MG63 (cell line): ENCODE measurements at regions not wholly inside any gene's neighbourhood (a gene's known extent, or its start where the extent isn't known, plus 50 kb on each side); places are given as distances from the start of the nearest gene placed in this dataset.

Experiments used
- DNase-seq: peaks from one replicate; pipeline ENCODE4 v3.0.0-alpha.2; 2020
- H3K27me3 ChIP-seq: fragments of 250-450 bp; sonication (Bioruptor Pico); 2 replicates; pipeline ENCODE4 v1.5.1; 2020; ENCODE audit warnings: mild to moderate bottlenecking, moderate library complexity
- H3K36me3 ChIP-seq: fragments of 250-450 bp; sonication (Bioruptor Pico); 2 replicates; pipeline ENCODE4 v1.5.1; 2020; ENCODE audit warnings: mild to moderate bottlenecking, moderate library complexity
- H3K4me3 ChIP-seq: fragments of 250-450 bp; sonication (Bioruptor Pico); 2 replicates; pipeline ENCODE4 v1.5.1; 2020; ENCODE audit warnings: mild to moderate bottlenecking, moderate library complexity
- H3K9me3 ChIP-seq: fragments of 250-450 bp; sonication (Bioruptor Pico); 2 replicates; pipeline ENCODE4 v1.5.1; 2020; ENCODE audit warnings: mild to moderate bottlenecking, moderate library complexity

DNA sequence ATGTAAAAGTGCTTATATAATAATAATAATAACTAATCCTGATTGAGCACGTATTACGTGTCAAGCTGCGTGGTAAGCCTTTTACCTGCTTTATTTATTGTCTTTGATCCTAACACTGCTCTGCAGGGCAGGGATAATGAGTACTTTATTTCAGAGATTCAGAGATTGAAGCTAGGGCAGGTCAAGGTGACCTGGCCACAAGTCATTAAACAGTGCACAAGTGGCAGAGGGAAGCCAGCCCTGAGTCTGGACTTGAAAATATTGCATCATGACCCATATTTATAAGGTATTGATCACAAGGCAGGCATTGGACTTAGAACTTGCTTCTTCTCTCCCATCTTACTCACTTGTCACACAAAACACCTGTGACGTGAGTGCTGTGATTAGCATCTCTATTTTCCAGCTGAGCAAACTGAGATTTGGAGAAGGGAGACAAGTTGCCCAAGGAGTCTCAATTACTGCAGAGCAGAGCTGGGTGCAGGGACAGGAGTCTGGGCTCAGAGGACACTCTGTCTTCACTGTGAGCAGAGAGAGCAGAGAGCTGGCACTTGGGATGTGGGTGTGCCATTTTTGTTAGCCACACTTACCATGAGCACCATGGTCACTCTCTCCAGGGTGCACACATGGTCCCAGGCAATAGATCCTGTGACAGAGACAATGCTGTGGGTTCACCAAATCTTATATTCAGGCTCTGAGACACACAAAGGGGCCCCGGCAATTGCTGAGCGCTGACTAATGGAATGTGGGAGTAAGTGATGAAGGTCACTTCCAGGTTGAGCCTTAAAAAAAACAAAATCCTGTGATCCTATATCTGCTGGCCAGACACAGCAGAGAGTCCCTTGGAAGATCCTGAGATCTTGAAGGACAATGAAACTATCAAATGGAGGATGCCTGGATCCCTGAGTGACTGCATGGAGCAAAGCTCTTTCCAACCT, 113.2 kb upstream of the MED13L start:
- Histone ChIP-seq H3K36me3 (no peaks in the 10 kb centered on the region; the same call in 1 of the 2 replicates), H3K27me3 (no peaks in the 10 kb centered on the region), H3K4me3 (no peak overlapping the region), H3K9me3 (peaks cover 7% of the 10 kb centered on the region; the same call in 1 of the 2 replicates)
- no peak for DNase-seq

DNA sequence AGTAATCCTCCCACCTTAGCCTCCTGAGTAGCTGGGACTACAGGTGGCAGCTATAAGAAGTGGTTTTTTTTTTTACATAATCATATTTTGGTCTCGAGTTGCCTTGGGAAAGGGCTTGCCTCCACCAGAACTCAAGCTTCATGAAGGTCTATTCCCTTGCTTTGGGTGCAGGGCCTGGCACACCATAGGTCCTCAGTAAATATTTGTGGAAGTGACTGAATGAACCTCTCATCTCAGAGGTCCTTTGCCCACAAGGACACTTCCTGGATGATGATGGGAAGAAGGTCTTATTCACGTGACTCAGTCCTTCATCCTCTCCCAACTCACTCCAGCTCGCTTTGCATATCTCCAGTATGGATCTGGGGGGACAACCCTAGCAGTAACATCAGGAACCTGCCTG, 114.0 kb upstream of the MED13L start:
- H3K9me3 ChIP-seq: peaks cover 7% of the 10 kb centered on the region; the same call in 1 of the 2 replicates
- H3K27me3 ChIP-seq: no peaks in the 10 kb centered on the region
- no peaks in the 10 kb centered on the region; the same call in 1 of the 2 replicates for H3K36me3 ChIP-seq
- no peak for DNase-seq
- H3K4me3 ChIP-seq: no peak overlapping the region

DNA sequence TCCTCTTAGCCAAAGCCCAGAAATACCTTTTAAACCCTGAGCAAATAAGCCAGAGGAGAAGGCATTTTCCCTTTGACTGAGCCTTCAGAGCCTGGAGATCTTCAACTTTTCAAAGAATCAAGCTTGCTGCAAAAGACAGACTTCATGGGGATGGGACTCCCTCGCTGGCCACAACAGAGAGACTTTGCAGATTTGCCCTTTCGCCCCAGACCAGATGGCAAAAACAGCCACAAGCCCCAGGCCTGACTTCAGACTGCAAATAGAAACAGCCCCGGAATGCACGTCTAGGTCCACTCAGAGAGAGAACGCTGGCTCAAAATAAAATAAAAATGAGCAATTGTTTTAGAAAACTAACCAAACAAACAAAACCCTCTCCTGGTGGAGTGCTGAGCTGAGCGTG, 114.6 kb upstream of the MED13L start:
- H3K9me3 ChIP-seq: peaks cover 7% of the 10 kb centered on the region; the same call in 1 of the 2 replicates
- no peak for DNase-seq
- H3K27me3 ChIP-seq: no peaks in the 10 kb centered on the region

DNA sequence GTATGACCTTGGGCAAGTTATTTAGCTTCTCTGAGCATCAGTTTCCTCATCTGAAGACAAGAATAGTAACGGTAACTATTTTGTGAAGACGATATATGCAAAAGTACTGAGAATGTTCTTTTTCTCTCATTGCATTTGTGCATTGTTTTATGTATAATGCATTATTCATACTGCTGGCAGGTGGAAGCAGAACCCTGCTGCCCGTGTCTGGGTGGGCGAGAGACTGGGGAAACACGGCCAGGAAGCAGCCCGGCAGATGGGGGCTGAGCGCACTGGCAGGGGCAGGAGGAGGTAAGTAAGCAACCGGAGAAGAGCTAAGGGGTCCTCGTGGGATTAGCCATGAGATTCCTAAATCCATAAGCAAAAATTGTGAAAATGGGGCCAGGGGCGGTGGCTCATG, 115.8 kb upstream of the MED13L start:
- no peaks in the 10 kb centered on the region for H3K27me3 ChIP-seq
- H3K4me3 ChIP-seq: no peak overlapping the region
- no peaks in the 10 kb centered on the region; the same call in 1 of the 2 replicates for H3K36me3 ChIP-seq
- no peak for DNase-seq
- peaks cover 11% of the 10 kb centered on the region for H3K9me3 ChIP-seq

More for the DNA sequence above, 114.6 kb upstream of the MED13L start:
- H3K4me3 ChIP-seq: no peak overlapping the region
- no peaks in the 10 kb centered on the region; the same call in 1 of the 2 replicates for H3K36me3 ChIP-seq

DNA sequence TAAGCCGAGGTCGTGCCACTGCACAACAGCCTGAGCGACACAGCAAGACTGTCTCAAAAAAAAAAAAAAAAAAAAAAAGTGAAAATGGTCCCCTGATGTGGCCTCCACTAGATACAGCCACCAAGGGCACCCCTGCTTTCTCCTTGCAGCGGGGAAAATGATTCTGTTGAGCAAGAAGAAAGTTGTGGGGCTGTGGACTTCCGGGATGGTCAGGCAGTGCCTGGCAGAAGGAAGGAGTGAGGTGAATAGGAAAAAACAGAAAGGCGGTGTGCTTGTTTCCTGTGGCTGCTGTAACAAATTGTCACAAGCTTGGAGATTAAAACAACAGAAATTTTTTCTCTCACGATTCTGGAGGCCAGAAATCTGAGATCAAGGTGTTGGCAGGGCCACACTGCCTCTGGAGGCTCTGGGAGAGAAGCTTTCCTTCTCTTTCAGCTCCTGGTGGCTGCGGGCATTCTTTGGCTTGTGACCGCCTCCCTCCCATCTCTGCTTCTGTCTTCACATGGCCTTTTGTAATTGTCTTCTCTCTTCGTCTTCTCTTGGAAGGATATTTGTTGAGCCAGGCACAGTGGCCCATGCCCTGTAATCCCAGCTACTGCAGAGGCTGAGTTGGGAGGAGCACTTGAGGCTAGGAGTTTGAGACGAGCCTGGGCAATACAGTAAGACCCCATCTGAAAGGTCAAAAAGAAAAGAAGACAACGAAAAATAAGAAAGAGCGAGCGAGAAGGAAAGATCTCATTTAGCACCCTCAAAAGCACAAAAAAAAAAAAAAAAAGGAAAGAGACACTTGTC, 116.6 kb upstream of the MED13L start:
- DNase-seq: no peak
- Histone ChIP-seq H3K36me3 (no peaks in the 10 kb centered on the region; the same call in 1 of the 2 replicates), H3K4me3 (no peak overlapping the region), H3K9me3 (peaks cover 11% of the 10 kb centered on the region), H3K27me3 (no peaks in the 10 kb centered on the region)

DNA sequence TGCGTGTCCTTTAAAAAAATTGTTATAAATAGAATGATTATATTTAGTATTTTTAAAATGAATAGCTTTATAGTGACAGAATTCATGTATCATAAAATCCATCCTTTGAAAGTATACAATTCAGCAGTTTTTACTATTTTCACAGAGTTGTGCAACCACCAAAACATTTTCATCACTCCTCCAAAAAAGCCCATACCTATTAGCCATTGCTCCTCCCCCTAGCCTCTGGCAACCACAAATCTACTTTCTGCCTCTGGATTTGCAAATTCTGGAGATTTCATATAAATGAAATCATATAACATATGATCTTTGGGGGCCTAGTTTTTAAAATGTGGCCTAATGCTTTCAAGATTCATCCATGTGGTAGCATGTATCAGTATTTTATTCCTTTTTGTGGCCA, 117.9 kb upstream of the MED13L start:
- no peak for DNase-seq
- H3K9me3 ChIP-seq: peaks cover 11% of the 10 kb centered on the region
- H3K4me3 ChIP-seq: no peak overlapping the region
- H3K27me3 ChIP-seq: no peaks in the 10 kb centered on the region
- no peaks in the 10 kb centered on the region; the same call in 1 of the 2 replicates for H3K36me3 ChIP-seq

DNA sequence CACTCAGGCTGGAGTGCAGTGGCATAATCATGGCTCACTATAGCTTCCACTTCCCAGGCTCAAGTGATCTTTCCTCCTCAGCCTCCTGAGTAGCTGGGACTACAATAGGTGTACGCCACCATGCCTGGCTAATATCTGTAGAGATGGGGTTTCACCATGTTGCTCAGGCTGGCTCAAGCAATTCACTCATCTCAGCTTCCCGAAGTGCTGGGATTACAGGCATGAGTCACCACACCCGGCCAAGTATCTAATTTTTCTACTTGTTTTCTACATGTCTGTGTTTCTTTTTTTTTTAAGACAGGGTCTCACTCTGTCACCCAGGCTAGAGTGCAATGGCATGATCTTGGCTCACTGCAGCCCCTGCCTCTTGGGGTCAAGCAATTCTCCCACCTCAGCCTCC, 119.7 kb upstream of the MED13L start:
- no peaks in the 10 kb centered on the region for H3K27me3 ChIP-seq
- H3K4me3 ChIP-seq: no peak overlapping the region
- H3K9me3 ChIP-seq: peaks cover 4% of the 10 kb centered on the region; the same call in 1 of the 2 replicates
- H3K36me3 ChIP-seq: no peaks in the 10 kb centered on the region
- DNase-seq: peak; percentile 58

DNA sequence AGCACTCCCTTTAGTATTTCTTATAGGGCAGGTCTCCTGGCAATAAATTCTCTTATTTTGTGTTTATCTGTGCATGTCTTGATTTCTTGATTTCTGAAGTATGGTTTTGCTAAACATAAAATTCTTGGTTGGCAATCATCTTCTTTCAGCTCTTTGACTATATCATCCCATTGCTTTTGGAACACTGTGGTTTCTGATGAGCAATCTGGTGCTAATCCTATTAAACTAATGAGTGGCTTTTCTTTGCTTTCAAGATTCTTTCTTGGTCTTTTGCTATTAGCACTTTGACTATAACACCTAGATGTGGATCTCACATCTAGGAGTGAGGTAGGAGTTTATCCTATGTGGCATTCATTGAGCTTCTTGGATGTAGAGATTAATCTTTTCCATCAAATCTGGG, 120.7 kb upstream of the MED13L start:
- no peak for DNase-seq
- no peaks in the 10 kb centered on the region for H3K36me3 ChIP-seq
- no peak overlapping the region for H3K4me3 ChIP-seq
- H3K27me3 ChIP-seq: no peaks in the 10 kb centered on the region
- H3K9me3 ChIP-seq: peaks cover 4% of the 10 kb centered on the region; the same call in 1 of the 2 replicates

DNA sequence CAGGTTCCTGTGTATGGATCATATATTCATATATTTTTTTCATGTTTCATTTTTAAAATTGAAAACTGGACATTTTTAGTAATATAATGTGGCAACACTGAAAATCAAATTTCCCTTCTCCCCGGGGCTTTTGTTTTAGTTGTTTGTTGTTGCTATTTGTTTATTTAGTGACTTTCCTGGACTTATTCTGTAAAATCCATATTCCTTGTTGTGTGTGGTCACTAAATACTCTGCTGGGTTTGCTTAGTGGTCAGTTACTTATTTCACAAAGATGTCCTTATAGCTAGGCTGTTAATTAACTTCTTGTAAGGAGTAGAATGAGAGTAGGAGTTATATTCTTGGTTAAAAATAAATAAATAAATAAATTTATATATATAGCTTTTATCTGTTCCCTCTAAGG, 121.6 kb upstream of the MED13L start:
- H3K36me3 ChIP-seq: no peaks in the 10 kb centered on the region
- DNase-seq: no peak
- peaks cover 4% of the 10 kb centered on the region; the same call in 1 of the 2 replicates for H3K9me3 ChIP-seq

DNA sequence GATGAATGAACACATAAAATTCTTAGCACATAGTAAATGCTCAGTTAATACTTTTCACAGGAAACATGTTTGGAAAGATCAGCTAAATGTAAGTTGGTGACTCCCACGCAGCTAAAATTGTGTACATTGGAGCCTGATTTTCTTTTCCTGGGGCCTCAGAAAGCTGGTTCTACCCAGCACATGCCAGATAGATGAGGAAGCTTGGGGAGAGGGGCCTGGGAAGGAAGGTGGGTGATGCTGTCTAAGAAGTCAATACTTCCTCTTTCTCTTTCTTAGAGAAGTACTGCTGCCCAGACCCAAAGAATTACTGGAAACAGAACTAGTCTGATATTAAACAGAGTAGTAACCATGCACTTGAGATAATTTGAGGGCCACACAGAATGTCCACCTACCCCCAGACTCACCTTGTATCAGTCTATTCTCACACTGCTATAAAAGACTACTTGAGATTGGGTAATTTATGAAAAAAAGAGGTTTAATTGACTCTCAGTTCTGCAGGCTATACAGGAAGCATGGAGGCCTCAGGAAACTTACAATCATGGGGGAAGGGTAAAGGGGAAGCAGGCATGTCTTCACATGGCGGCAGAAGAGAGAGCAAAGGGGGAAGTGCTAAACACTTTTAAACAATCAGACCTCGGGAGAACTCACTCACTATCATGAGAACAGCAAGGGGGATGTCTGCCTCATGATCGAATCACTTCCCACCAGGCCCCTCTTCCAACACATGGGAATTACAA, 123.3 kb upstream of the MED13L start:
- Histone ChIP-seq H3K4me3 (no peak overlapping the region), H3K36me3 (no peaks in the 10 kb centered on the region)

More for the DNA sequence above, 121.6 kb upstream of the MED13L start:
- Histone ChIP-seq H3K27me3 (no peaks in the 10 kb centered on the region), H3K4me3 (no peak overlapping the region)

DNA sequence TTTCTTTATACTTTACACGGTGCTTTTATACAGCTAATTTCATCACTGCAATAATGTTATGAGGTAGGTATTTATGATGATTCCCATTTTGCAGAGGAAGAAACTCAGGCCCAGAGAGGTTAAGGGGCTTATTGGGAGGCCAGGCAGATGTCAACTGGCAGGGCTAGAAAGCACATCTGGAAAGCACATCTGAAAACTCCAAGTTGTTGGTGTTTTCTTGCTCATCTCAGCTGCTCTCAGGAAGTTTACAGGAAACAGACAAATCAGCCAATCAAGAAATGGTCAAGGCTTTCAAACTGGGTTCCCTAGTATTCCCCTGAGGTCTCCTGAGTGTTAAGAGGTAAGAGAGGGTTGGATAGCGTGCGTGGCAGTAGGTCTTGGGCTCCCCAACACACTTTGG, 124.1 kb upstream of the MED13L start:
- no peaks in the 10 kb centered on the region for H3K27me3 ChIP-seq
- no peaks in the 10 kb centered on the region for H3K36me3 ChIP-seq
- DNase-seq: no peak
- H3K9me3 ChIP-seq: peaks cover 4% of the 10 kb centered on the region; the same call in 1 of the 2 replicates
- H3K4me3 ChIP-seq: no peak overlapping the region

More for the DNA sequence above, 123.3 kb upstream of the MED13L start:
- H3K27me3 ChIP-seq: no peaks in the 10 kb centered on the region
- no peak for DNase-seq
- peaks cover 4% of the 10 kb centered on the region; the same call in 1 of the 2 replicates for H3K9me3 ChIP-seq

DNA sequence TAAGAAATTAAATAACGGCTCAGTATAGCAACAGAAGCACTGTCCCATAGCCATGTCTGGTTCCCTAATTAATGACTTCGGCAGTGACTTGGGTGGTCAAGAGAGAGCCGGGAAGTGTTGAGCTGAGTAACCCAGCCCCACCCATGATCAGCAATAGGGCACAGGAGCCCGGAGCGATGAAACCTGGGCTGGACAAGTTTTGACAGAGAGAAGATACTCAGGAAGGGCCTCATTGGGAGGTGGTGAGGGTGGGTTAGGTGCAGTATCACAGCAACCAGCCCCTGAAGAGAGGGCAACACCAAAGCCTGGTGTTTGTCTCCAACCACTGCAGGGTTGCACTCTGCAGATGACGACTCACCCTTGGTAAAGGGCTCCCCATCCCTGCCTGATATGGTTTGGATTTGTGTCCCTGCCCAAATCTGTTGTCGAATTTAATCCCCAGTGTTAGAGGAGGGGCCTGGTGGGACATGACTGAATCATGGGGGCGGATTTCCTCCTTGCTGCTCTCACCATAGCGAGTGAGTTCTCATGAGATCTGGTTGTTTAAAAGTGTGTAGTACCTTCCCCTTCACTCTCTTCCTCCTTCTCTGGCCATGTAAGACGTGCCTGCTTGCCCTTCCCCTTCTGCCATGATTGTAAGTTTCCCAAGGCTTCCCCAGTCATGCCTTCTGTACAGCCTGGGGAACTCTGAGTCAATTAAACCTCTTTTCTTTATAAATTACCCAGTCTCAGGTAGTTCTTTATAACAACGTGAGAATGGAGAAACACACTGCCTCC, 124.9 kb upstream of the MED13L start:
- Histone ChIP-seq H3K27me3 (no peaks in the 10 kb centered on the region), H3K4me3 (no peak overlapping the region), H3K36me3 (no peaks in the 10 kb centered on the region), H3K9me3 (peaks cover 4% of the 10 kb centered on the region; the same call in 1 of the 2 replicates)
- no peak for DNase-seq

DNA sequence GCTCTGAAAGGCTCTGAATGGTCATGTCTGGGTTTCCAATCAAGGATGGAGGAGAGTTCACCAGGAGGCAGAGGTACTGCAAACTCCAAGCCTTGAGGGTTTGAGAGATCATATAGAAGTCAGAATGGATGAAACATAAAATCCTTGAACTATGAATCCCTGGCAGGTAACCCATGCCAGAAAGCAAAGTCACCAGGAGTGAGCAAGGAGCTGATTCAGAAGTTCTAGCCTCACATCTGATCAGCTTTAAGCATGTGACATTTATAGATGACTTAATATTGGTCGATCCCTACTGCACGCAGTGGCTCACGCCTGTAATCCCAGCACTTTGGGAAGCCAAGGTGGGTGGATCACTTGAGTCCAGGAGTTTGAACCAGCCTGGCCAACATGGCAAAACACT, 126.1 kb upstream of the MED13L start:
- no peak for DNase-seq
- Histone ChIP-seq H3K9me3 (no peaks in the 10 kb centered on the region), H3K4me3 (no peak overlapping the region), H3K36me3 (no peaks in the 10 kb centered on the region), H3K27me3 (no peaks in the 10 kb centered on the region)

DNA sequence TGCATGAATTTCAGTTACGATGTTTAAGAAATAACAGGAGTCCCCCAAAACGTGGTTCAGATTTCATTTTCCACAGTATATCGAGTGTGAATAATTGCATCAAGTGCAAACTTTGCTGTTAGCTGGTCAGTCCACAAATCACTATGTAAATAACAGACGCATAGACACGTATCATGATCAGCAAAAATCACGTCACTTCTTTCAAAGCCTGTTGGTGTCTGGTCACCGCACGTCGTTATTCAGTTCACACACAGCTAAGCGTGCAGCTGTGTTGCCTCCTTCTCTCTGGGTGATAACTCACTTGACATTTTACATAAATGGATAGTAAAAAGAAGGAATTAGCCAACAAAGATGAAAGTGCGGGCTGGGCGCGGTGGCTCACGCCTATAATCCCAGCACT, 126.8 kb upstream of the MED13L start:
- no peak for DNase-seq
- Histone ChIP-seq H3K4me3 (no peak overlapping the region), H3K9me3 (no peaks in the 10 kb centered on the region), H3K27me3 (no peaks in the 10 kb centered on the region), H3K36me3 (no peaks in the 10 kb centered on the region)

DNA sequence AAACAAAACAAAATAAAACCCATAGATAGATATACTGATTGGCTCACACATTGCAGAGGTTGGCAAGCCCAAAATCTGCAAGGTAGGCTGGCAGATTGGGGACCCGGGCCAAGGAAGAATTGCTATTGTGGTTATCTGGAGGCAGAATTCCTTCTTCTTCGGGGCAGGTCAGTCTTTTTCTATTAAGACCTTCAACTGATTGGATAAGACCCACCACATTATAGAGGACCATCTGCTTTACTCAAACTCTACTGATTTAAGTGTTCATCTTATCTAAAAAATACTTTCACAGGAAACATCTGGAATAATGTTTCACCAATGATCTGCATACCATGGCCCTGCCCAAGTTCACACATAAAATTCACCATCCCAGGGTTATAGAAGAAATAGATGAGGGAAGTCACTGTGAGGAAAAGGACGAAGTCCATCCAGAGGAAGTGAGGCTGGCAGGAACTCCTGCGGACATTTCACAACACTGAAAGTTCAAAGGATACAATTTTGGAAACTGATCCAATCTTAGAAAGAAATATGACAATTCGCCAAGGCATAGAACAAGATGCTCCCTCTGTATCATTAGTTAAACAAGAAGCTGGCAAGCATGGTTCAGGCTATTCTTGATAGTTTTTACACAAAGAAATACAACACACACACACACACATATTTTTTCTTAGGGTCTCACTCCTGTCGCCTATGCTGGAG, 127.6 kb upstream of the MED13L start:
- H3K27me3 ChIP-seq: no peaks in the 10 kb centered on the region

More for the DNA sequence above, 127.6 kb upstream of the MED13L start:
- H3K36me3 ChIP-seq: no peaks in the 10 kb centered on the region
- no peaks in the 10 kb centered on the region for H3K9me3 ChIP-seq
- H3K4me3 ChIP-seq: no peak overlapping the region
- no peak for DNase-seq
